H1 (cell line): ENCODE measurements at regions not wholly inside any gene's neighbourhood (a gene's known extent, or its start where the extent isn't known, plus 50 kb on each side); places are given as distances from the start of the nearest gene placed in this dataset.
A peak's percentile ranks its signal among the peaks of the same experiment; 100 is the strongest.

Source experiments
- CTCF ChIA-PET: fragments of 300-600 bp; sonication (Branson Sonifier 250); formaldehyde crosslinking; loops from one replicate; lab custom pipeline; 2021; ENCODE audit not compliant: partially characterized antibody; lab: Charles Lee
- POLR2A ChIA-PET: fragments of 300-600 bp; sonication (Branson Sonifier 250); formaldehyde crosslinking; loops from one replicate; lab custom pipeline; 2021; ENCODE audit warnings: inconsistent platforms; ENCODE audit not compliant: partially characterized antibody; lab: Charles Lee
- DNase-seq, 2 experiments: peaks; one replicate each; pipeline versions ENCODE4 v3.0.0 to v3.0.0-alpha.2; 2010 to 2022; ENCODE audit warnings: low spot score in 2 of 2, low read depth in 1 of 2, mixed read lengths in 1 of 2
- FAIRE-seq: peaks from 2 replicates; lab custom pipeline; 2011; peaks lifted over from hg19 to GRCh38; lab: Jason Lieb, UNC
- H2AFZ ChIP-seq: 2 replicates; pipeline ENCODE4 v1.8.1; 2012; ENCODE audit warnings: low read length, inconsistent platforms
- H2AK5ac ChIP-seq: 2 replicates; pipeline ENCODE4 v1.6.1; 2013; ENCODE audit warnings: low read depth, low read length
- H2BK120ac ChIP-seq: replicated peaks from 2 replicates; pipeline ENCODE3; 2013; ENCODE audit warnings: low read depth, low read length, inconsistent platforms
- H2BK12ac ChIP-seq: 2 replicates; pipeline ENCODE4 v1.6.1; 2013; ENCODE audit warnings: low read depth, low read length
- H2BK15ac ChIP-seq: 2 replicates; pipeline ENCODE4 v1.6.1; 2013; ENCODE audit warnings: low read length
- H2BK20ac ChIP-seq: 2 replicates; pipeline ENCODE4 v1.6.1; 2013; ENCODE audit warnings: low read length
- H2BK5ac ChIP-seq: 2 replicates; pipeline ENCODE4 v1.6.1; 2013; ENCODE audit warnings: low read depth, low read length
- H3K14ac ChIP-seq: 2 replicates; pipeline ENCODE4 v1.6.1; 2013; ENCODE audit warnings: inconsistent platforms; ENCODE audit not compliant: insufficient read length
- H3K18ac ChIP-seq: 2 replicates; pipeline ENCODE4 v1.6.1; 2013; ENCODE audit warnings: low read length; ENCODE audit errors: extremely low read depth
- H3K23ac ChIP-seq: 2 replicates; pipeline ENCODE4 v1.6.1; 2013; ENCODE audit warnings: inconsistent platforms; ENCODE audit not compliant: insufficient read length
- H3K23me2 ChIP-seq: 2 replicates; pipeline ENCODE4 v1.6.1; 2013; ENCODE audit warnings: low read depth, low read length
- H3K27ac ChIP-seq: 2 replicates; pipeline ENCODE4 v1.6.1; 2011; ENCODE audit warnings: low read depth, low read length, inconsistent platforms
- H3K27me3 ChIP-seq, 4 experiments: replicated peaks in 1 of 4; 1 replicate in 1 of 4; 2 replicates in 3 of 4; pipeline versions ENCODE4 v1.6.1 to v1.8.1; 2011 to 2013; ENCODE audit warnings: low read length in 3 of 4, mild to moderate bottlenecking in 3 of 4, inconsistent platforms in 2 of 4, mixed read lengths in 2 of 4, moderate library complexity in 1 of 4; ENCODE audit not compliant: control insufficient read depth in 3 of 4, insufficient read depth in 3 of 4; ENCODE audit errors: extremely low read depth in 1 of 4
- H3K36me3 ChIP-seq, 4 experiments: 2 replicates each; pipeline versions ENCODE4 v1.6.1 to v1.8.1; 2011 to 2013; ENCODE audit warnings: mild to moderate bottlenecking in 4 of 4, low read length in 3 of 4, moderate library complexity in 2 of 4, control low read depth in 1 of 4, inconsistent platforms in 1 of 4; ENCODE audit not compliant: insufficient read depth in 4 of 4, control insufficient read depth in 2 of 4
- H3K4ac ChIP-seq: replicated peaks from 2 replicates; pipeline ENCODE3; 2013; ENCODE audit warnings: low read length, low read depth, mixed read lengths, inconsistent platforms; ENCODE audit not compliant: insufficient read length
- H3K4me1 ChIP-seq, 4 experiments: replicated peaks in 1 of 4; 1 replicate in 1 of 4; 2 replicates in 3 of 4; pipeline versions ENCODE4 v1.6.1 to v1.8.1; 2011 to 2013; ENCODE audit warnings: low read length in 3 of 4, inconsistent platforms in 2 of 4, mixed read lengths in 1 of 4; ENCODE audit not compliant: insufficient read depth in 4 of 4, control insufficient read depth in 3 of 4
- H3K4me2 ChIP-seq, 2 experiments: 2 replicates each; pipeline versions ENCODE4 v1.6.1 to v1.8.1; 2011 to 2013; ENCODE audit warnings: low read depth in 2 of 2, low read length in 2 of 2, control low read depth in 1 of 2, inconsistent platforms in 1 of 2, mild to moderate bottlenecking in 1 of 2; ENCODE audit not compliant: insufficient read depth in 1 of 2
- H3K4me3 ChIP-seq, 4 experiments: fragments of 200-600, 300-600 bp in 1 of 4; sonication (generic), shearing (Covaris generic), sonication (Bioruptor Twin) in 1 of 4; 2 replicates each; pipeline versions ENCODE4 v1.5.1 to v1.8.1; 2011 to 2016; ENCODE audit warnings: low read length in 4 of 4, low read depth in 3 of 4, control low read depth in 2 of 4, inconsistent platforms in 2 of 4, mild to moderate bottlenecking in 2 of 4, mixed read lengths in 1 of 4, moderate library complexity in 1 of 4; ENCODE audit not compliant: insufficient read depth in 2 of 4; ENCODE audit errors: extremely low read depth in 1 of 4
- H3K56ac ChIP-seq: replicated peaks from 2 replicates; pipeline ENCODE3; 2013; ENCODE audit warnings: low read depth, mild to moderate bottlenecking, mixed read lengths, low read length, inconsistent platforms; ENCODE audit not compliant: insufficient read length
- H3K79me1 ChIP-seq: 2 replicates; pipeline ENCODE4 v1.6.1; 2013; ENCODE audit warnings: low read depth, low read length, control low read depth
- H3K79me2 ChIP-seq, 2 experiments: 2 replicates each; pipeline versions ENCODE4 v1.6.1 to v1.8.1; 2012 to 2013; ENCODE audit warnings: low read length in 2 of 2, mild to moderate bottlenecking in 2 of 2, inconsistent platforms in 1 of 2; ENCODE audit not compliant: insufficient read depth in 2 of 2, control insufficient read depth in 1 of 2
- H3K9ac ChIP-seq, 4 experiments: replicated peaks in 1 of 4; 1 replicate in 1 of 4; 2 replicates in 3 of 4; pipeline versions ENCODE4 v1.6.1 to v1.8.1; 2011 to 2013; ENCODE audit warnings: low read depth in 3 of 4, low read length in 3 of 4, control low read depth in 2 of 4, mild to moderate bottlenecking in 2 of 4, moderate library complexity in 2 of 4, inconsistent platforms in 1 of 4; ENCODE audit errors: extremely low read depth in 1 of 4
- H3K9me3 ChIP-seq, 2 experiments: 2 replicates each; pipeline versions ENCODE4 v1.6.1 to v1.8.1; 2012 to 2013; ENCODE audit warnings: mild to moderate bottlenecking in 2 of 2, moderate library complexity in 2 of 2, control low read depth in 1 of 2, inconsistent platforms in 1 of 2, low read depth in 1 of 2, low read length in 1 of 2, mixed read lengths in 1 of 2; ENCODE audit not compliant: insufficient read depth in 2 of 2
- H4K20me1 ChIP-seq, 2 experiments: replicated peaks in 1 of 2; 2 replicates each; pipeline versions ENCODE3 to v1.8.1; 2011 to 2013; ENCODE audit warnings: inconsistent platforms in 2 of 2, low read length in 2 of 2, mild to moderate bottlenecking in 1 of 2; ENCODE audit not compliant: insufficient read depth in 2 of 2, control insufficient read depth in 1 of 2
- H4K5ac ChIP-seq: 2 replicates; pipeline ENCODE4 v1.6.1; 2013; ENCODE audit warnings: low read length, low read depth, mixed read lengths, inconsistent platforms; ENCODE audit not compliant: insufficient read length
- H4K8ac ChIP-seq: 2 replicates; pipeline ENCODE4 v1.8.0; 2013; ENCODE audit warnings: mild to moderate bottlenecking, moderate library complexity, low read length, inconsistent platforms; ENCODE audit not compliant: insufficient read depth; ENCODE audit errors: extremely low read depth
- H4K91ac ChIP-seq: replicated peaks from 2 replicates; pipeline ENCODE3; 2013; ENCODE audit warnings: low read length, mixed read lengths, inconsistent platforms; ENCODE audit not compliant: insufficient read length
- EGR1 ChIP-seq: IDR thresholded peaks from 2 replicates; pipeline ENCODE4 v1.6.1; 2011; ENCODE audit warnings: low read depth, low read length, borderline replicate concordance
- MAX ChIP-seq: IDR thresholded peaks from 2 replicates; pipeline ENCODE4 v1.6.1; 2012; ENCODE audit warnings: inconsistent platforms
- POLR2AphosphoS5 ChIP-seq: IDR thresholded peaks from 2 replicates; pipeline ENCODE4 v1.6.1; 2011; ENCODE audit warnings: low read depth, low read length
- SP1 ChIP-seq: IDR thresholded peaks from 2 replicates; pipeline ENCODE4 v1.6.1; 2011; ENCODE audit warnings: low read depth, low read length
- SUZ12 ChIP-seq: fragments of 200-600 bp; sonication (generic); IDR thresholded peaks from 2 replicates; pipeline ENCODE4 v1.6.1; 2012; ENCODE audit warnings: mild to moderate bottlenecking, inconsistent platforms, low read length, moderate library complexity, mixed read lengths
- WGBS, 2 experiments: shearing (Covaris generic) in 1 of 2; methylation state at CpG; one replicate each; pipeline versions ENCODE4 v1.1.6 to v1.1.7; 2013 to 2015; ENCODE audit warnings: low lambda C conversion rate in 2 of 2, mixed read lengths in 2 of 2, inconsistent platforms in 1 of 2, low coverage in 1 of 2, missing lambda C conversion rate in 1 of 2; ENCODE audit not compliant: insufficient replicate concordance in 2 of 2, insufficient coverage in 1 of 2, insufficient read length in 1 of 2; ENCODE audit errors: extremely low coverage in 1 of 2, missing lambda C conversion rate in 1 of 2; 5-methylcytosine and 5-hydroxymethylcytosine counted together

GRCh38 chrX:140274811-140275525 is 229.9 kb downstream of the SOX3 start:
- peak in 1 of 2 experiments; percentile 9 for DNase-seq
- no peak overlapping the region for H3K14ac ChIP-seq

More at GRCh38 chrX:140274811-140275525, 229.9 kb downstream of the SOX3 start:
- Histone ChIP-seq H4K5ac (no peak overlapping the region), H3K79me2 (no peaks in the 10 kb centered on the region), H3K56ac (no peak overlapping the region), H3K9ac (no peak overlapping the region), H4K91ac (no peak overlapping the region), H2BK5ac (no peak overlapping the region), H2BK15ac (no peak overlapping the region), H2BK20ac (no peak overlapping the region), H4K20me1 (no peaks in the 10 kb centered on the region), H2AFZ (no peak overlapping the region), H3K27ac (no peak overlapping the region), H2BK120ac (peak overlapping the region; percentile 26), H3K9me3 (no peaks in the 10 kb centered on the region), H3K4me3 (no peak overlapping the region), H3K36me3 (no peaks in the 10 kb centered on the region), H3K4me1 (no peaks in the 10 kb centered on the region), H3K4ac (no peak overlapping the region), H3K23ac (no peak overlapping the region), H3K23me2 (no peaks in the 10 kb centered on the region), H4K8ac (no peak overlapping the region), H3K18ac (no peak overlapping the region), H3K79me1 (no peaks in the 10 kb centered on the region), H3K27me3 (no peaks in the 10 kb centered on the region), H2AK5ac (no peak overlapping the region), H3K4me2 (no peak overlapping the region), H2BK12ac (no peak overlapping the region)
- ChIA-PET POLR2A (no interaction called here), CTCF (no interaction called here)
- TF ChIP-seq MAX (no peak), SP1 (no peak), SUZ12 (no peak), POLR2AphosphoS5 (no peak), EGR1 (no peak)
- WGBS, 2 experiments, result 18% methylated on average over 3 of the region's 3 CpGs; no CpG with 5 or more reads in 1 of the 2 experiments
- peak; percentile 28 for FAIRE-seq
